ENCODE measurements at regions not wholly inside any gene's neighbourhood (a gene's known extent, or its start where the extent isn't known, plus 50 kb on each side); places are given as distances from the start of the nearest gene placed in this dataset.
"Not testable (repeated sequence)": the region's sequence is repeated elsewhere in the genome, so short reads cannot be mapped to it uniquely, and the experiment has no call there.

DNA sequence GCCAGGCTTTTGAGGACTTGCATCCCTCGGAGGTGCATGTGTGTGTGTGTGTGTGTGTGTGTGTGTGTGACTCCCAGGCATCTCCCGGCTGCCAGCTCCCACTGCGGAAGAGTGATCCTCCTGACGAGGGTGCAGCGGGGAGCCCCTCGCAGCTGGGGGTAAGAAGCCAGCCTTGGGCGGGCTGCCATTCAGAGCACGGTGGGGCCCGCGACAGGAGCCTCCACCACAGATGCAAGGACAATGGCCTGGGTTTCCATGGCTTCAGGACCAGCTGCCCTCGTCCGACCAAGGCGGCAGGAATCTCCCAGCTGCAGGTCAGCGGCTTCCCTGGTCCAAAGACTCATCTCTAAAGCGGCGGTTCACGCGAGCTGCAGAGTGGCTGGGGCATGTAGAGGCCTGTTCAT lies 908.5 kb downstream of the BRD1 start:
- no peak for FAIRE-seq
- Histone ChIP-seq H3K4me3 (ENCODE audit: low read depth, low read length) (no peak overlapping the region), H3K27me3 (ENCODE audit: control insufficient read depth, insufficient read depth, low read length) (no peaks in the 10 kb centered on the region), H3K36me3 (ENCODE audit: control insufficient read depth, insufficient read depth, low read length) (no peaks in the 10 kb centered on the region)
- DNase-seq (ENCODE audit: low read depth): no peak
- TF ChIP-seq CTCF (IDR thresholded peaks at IDR 0.05; ENCODE audit: insufficient read depth, low read length, severe bottlenecking): no peak

DNA sequence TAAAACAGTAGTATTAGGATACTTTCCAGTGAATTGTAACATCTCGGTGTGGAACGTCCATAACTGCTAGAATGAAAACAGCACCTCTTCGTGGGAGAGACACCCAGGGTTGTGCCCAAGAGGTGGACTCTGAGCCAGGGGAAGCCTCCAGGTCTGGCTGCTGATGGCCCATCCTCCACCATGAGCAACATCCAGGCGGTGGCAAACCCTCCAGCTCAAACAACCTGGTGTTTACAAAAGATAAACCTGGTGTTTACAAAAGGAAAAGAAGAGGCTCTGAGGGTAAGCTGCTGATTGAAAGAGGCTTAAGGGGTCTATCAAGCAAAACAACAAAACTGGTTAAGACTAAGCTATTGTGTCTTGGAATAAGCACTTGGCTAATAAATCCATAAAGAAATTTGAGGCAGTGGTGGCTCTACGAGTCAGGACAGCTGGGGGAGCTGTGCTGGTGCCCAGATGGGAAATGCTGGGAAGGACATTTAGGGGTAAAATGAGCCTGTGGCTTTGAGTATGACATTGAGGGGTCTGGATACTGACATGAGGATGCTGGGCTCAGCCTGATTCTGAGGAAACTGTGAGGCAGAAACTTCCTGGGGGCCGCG lies 909.0 kb downstream of the BRD1 start:
- no peak for TF ChIP-seq CTCF (IDR thresholded peaks at IDR 0.05; ENCODE audit: insufficient read depth, low read length, severe bottlenecking)
- no peaks in the 10 kb centered on the region for H3K27me3 ChIP-seq (ENCODE audit: control insufficient read depth, insufficient read depth, low read length)
- no peak overlapping the region for H3K4me3 ChIP-seq (ENCODE audit: low read depth, low read length)
- no peak for FAIRE-seq
- no peaks in the 10 kb centered on the region for H3K36me3 ChIP-seq (ENCODE audit: control insufficient read depth, insufficient read depth, low read length)
- DNase-seq (ENCODE audit: low read depth): no peak

GRCh38 chr22:48912356-48913066 lies 915.2 kb downstream of the BRD1 start:
- FAIRE-seq; DNase-seq (ENCODE audit: low read depth); H3K27me3 ChIP-seq (ENCODE audit: control insufficient read depth, insufficient read depth, low read length); H3K4me3 ChIP-seq (ENCODE audit: low read depth, low read length); H3K36me3 ChIP-seq (ENCODE audit: control insufficient read depth, insufficient read depth, low read length): not testable (repeated sequence)

DNA sequence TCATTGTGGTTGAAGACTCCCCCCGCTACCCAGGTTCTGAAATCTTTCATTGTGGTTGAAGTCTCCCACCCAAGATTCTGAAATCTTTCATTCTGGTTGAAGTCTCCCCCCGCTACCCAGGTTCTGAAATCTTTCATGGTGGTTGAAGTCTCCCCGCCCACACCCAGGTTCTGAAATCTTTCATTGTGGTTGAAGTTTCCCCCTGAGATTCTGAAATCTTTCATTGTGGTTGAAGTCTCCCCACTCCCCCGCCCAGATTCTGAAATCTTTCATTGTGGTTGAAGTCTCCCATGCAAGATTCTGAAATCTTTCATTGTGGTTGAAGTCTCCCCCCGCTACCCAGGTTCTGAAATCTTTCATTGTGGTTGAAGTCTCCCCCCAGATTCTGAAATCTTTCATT lies 916.0 kb downstream of the BRD1 start:
- not testable (repeated sequence) for H3K4me3 ChIP-seq (ENCODE audit: low read depth, low read length); H3K36me3 ChIP-seq (ENCODE audit: control insufficient read depth, insufficient read depth, low read length); DNase-seq (ENCODE audit: low read depth); H3K27me3 ChIP-seq (ENCODE audit: control insufficient read depth, insufficient read depth, low read length)
- peak; percentile 75 for FAIRE-seq

GRCh38 chr22:48911067-48911466 lies 916.6 kb downstream of the BRD1 start:
- not testable (repeated sequence) for H3K27me3 ChIP-seq (ENCODE audit: control insufficient read depth, insufficient read depth, low read length); H3K4me3 ChIP-seq (ENCODE audit: low read depth, low read length); DNase-seq (ENCODE audit: low read depth); FAIRE-seq; H3K36me3 ChIP-seq (ENCODE audit: control insufficient read depth, insufficient read depth, low read length)

DNA sequence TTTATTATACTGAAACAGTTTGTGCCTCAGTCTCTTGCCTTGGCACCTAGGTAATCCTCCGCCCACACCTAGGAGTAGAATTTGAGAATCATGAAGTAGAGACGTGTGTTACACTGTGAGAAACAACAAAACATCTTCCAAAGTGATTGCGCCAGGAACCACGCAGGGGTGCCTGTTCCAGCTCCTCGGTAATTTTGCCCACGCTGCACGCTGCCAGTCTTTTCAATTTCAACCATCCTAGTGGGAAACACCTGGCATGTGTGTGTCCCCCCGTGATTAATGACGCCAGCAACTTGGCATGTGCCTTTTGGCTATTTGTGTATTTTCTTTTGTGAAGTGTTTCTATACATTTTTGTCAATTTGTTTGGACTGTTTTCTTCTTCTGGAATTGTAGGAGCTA lies 919.1 kb downstream of the BRD1 start:
- no peak for TF ChIP-seq CTCF (IDR thresholded peaks at IDR 0.05; ENCODE audit: insufficient read depth, low read length, severe bottlenecking)
- DNase-seq (ENCODE audit: low read depth) (no peak), FAIRE-seq (no peak)
- no peaks in the 10 kb centered on the region for H3K36me3 ChIP-seq (ENCODE audit: control insufficient read depth, insufficient read depth, low read length)
- H3K27me3 ChIP-seq (ENCODE audit: control insufficient read depth, insufficient read depth, low read length): no peaks in the 10 kb centered on the region
- H3K4me3 ChIP-seq (ENCODE audit: low read depth, low read length): no peak overlapping the region

DNA sequence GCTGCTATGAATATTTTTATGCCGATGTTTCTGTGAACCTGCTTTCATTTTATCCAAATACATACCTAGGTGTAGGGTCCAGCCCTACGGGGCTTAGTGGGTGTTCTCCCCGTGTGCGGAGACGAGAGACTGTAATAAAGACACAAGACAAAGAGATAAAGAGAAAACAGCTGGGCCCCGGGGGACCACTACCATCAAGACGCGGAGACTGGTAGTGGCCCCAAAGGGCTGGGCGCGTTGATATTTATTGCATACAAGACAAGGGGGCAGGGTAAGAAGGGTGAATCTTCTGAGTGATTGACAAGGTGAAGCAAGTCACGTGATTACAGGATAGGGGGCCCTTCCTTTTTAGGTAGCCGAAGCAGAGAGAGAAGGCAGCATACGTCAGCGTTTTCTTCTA lies 920.1 kb downstream of the BRD1 start:
- Histone ChIP-seq H3K27me3 (ENCODE audit: control insufficient read depth, insufficient read depth, low read length) (no peaks in the 10 kb centered on the region), H3K4me3 (ENCODE audit: low read depth, low read length) (no peak overlapping the region), H3K36me3 (ENCODE audit: control insufficient read depth, insufficient read depth, low read length) (no peaks in the 10 kb centered on the region)
- no peak for FAIRE-seq
- no peak for TF ChIP-seq CTCF (IDR thresholded peaks at IDR 0.05; ENCODE audit: insufficient read depth, low read length, severe bottlenecking)
- DNase-seq (ENCODE audit: low read depth): no peak

Measured in bronchial epithelial cell (primary cell).